ENCODE measurements at regions not wholly inside any gene's neighbourhood (a gene's known extent, or its start where the extent isn't known, plus 50 kb on each side); places are given as distances from the start of the nearest gene placed in this dataset.

DNA sequence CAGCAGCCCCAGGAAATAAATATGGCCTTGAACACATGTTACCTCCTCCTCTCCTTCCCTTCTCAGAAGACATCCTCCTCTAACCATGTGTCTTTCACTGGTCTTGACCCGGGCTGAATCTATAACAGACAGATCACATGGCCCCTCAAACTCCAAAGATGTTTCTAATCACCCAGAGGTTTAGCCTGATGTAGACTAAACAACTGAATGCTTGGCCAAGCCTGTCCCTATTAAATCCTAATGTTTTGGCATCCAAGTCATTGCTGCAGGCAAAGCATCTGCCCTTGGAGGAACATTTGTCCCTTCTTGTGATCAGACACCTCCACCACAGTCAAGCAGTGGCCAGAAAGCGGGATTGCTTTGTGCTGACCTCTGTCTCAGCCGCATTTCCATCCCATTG lies 65.5 kb downstream of the ANKRD60 start:
- no peak for DNase-seq (ENCODE audit: low spot score)

DNA sequence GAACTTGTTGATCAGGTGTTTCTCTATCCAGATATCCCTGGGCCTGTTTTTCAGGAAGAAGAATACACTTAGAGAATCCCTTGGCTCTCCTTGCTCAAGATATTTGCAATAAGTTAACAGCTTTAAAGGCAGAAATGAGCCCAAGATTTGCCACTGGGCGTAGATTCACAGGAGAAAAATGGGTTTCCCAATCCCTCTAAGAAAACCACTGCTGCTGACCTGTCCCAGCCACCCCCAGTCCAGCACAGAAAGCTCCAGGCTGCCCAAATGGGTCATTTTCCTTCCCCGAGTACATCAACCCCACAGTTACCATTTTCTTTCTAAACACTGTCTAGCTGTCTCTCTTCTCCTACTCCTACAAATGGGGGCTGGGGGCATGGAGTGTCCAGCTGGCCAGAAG lies 67.3 kb downstream of the ANKRD60 start:
- no peak for DNase-seq (ENCODE audit: low spot score)

DNA sequence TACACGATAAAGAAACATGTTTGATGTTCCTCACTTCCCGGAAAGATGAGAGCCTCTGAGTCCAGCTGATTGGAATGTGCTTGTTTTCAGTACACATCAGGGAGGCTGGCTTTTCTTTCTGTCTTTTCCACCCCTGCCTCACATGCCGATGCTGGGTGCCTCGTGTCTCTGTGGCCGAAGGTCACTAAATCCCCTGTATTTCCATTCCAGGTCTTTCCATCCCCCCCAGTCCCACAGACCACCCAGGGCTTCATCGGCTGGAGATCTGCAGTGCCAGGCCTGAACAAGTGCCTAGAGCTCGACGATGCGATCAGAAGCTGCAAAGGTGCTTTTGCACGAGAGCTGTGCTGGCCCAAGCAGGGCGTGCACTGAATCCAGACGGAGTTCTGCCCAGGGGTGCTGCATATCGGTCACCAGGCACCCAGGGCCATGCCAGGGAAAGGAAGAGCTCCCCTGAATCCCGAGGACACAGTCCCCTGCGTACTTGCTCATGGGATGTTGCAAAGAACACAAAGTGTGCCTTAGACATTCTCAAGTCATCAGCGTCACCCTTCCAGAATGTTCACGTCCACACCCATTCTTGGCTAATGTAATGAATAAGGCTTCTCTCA lies 67.9 kb downstream of the ANKRD60 start:
- DNase-seq (ENCODE audit: low spot score): no peak

DNA sequence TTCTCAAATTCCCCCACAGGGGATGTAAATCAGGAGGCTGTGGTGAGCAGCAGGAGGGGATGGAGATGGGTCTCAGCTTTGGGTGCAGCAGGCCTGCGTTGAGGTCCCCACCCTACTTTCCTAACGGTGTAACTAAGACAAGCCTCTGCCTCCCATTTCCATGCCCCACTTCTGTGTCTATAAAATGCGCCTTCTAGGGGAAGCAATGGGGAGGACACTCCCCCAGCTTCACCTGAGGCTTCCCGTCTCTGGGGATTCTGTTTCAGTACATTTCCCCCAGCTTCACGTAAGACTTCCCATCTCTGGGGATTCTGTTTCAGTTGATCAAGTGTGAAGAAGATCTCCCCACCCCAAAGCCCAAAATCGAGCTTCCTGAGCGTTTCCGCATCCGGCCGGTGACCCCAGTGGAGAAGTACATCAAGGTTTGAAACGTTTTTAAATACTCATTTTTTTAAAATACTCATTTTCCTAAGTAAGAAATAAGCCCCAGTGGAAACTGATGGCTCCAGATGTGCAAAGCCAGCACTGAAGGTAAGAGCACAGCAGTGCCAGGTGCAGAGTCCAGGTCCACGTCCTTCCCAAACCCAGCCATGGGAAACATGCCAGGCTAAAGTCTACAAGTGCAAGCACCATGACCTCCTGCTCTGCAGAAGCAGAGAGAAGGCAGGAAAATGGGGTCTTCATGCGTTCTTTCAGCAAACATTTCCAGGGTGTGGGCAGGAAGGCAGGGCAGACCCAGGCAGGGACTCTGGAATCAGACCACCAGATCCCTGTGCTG lies 73.1 kb downstream of the ANKRD60 start:
- no peak for DNase-seq (ENCODE audit: low spot score)

DNA sequence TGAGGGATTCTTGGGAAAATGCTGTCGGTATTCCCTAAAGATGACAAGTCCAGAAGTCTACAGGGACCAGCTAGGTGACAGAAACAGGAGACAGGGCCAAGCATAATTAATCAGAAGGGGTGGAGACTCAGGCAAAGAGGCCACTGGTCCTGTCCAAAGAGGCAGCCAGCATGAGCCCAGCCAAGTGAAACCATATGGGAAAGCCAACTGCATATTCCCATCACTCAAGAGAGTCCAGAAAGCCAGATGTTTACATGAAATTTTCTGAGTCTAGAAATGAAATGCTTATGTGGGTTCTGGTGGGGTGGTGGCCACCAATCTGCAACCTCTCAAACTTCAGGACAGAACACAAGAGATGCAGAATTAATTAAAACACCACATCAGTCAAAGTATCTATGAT lies 74.3 kb downstream of the ANKRD60 start:
- DNase-seq (ENCODE audit: low spot score): no peak

DNA sequence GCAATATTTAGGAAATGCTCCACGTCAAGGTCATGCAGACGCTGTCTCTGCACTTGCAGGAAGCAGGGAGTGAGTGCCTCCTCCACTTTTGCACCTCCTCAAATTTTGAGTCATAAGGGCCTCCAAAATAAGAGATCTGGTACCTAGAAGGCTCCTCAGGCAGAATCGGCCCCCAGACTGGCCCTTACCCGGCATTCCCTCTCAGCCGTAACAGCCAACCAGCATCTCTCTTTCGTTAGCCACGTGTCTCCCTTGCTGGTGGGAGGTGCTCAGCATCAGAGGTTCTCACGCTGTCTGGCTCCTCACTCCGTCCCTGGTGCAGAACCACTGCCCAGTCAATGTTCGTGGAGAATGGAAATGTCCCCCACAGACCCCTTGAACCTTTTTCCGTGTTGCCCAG lies 75.3 kb downstream of the ANKRD60 start:
- DNase-seq (ENCODE audit: low spot score): no peak

DNA sequence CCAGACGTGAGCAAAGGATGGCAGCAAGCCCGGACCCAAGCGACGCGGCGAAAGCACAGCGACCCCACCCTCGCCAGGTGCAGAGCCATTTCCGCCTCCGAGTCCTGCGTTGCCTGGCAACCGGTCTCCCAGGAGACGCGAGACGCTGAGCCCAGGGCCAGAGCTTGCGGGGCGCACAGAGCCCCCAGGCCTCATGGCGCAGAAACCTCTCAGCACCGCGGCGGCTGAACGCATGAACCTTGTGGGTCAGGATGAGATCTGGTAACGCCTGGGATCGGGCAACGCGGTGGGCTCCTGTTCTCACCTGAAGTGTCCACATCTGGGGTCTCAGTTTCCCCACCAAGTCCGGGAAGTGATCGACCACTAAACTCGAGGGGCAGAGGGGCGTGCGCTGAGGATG lies 77.7 kb downstream of the ANKRD60 start:
- DNase-seq (ENCODE audit: low spot score): no peak

DNA sequence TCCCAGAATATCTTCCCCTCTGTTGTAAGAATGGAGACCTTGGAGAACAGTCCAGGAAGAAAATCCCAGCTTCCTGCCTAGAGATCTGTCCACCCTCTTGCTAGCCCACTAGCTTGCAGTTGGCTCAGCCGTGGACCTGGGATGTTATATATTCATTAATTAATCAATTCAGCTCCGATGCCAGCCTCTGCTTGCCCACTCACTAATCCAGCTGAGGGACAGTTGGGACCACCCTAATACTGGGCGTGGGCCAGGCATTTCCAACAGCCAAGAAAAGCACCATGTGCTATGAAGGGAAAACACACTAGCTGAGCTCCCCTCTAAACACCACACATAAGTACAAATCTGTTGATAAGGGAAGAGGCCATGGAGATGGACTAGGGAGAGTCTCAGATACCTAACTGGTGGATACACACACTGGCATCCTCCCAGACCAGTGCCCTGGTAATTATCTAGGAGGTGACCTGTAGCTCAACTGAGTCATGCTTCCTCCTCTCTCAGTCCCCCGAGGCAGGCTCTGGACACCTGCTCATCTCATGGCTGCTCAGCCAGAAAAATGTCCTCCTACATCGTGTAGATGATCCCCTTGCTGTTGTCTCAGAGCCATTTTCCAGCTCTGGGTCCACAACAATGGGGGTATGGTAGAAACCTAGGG lies 78.9 kb downstream of the ANKRD60 start:
- DNase-seq (ENCODE audit: low spot score): no peak

DNA sequence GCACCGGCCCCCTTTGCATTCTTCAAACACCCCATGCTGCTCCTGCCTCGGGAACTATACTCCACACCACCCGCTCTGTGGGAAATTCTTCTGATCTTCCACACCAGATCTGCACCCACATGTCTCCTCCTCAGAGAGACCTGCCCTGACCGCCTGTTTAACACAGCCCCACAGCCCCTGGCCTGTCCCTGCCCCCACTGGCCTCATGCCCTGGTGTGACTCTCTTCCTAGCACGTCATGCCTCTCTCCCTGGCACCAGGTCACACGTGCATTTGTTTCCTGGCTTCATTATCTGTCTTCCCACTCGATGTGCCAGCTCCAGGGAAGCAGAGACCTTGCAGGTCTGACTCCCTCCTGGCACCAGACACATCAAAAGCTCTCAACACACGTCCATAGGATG lies 79.6 kb downstream of the ANKRD60 start:
- no peak for DNase-seq (ENCODE audit: low spot score)

DNA sequence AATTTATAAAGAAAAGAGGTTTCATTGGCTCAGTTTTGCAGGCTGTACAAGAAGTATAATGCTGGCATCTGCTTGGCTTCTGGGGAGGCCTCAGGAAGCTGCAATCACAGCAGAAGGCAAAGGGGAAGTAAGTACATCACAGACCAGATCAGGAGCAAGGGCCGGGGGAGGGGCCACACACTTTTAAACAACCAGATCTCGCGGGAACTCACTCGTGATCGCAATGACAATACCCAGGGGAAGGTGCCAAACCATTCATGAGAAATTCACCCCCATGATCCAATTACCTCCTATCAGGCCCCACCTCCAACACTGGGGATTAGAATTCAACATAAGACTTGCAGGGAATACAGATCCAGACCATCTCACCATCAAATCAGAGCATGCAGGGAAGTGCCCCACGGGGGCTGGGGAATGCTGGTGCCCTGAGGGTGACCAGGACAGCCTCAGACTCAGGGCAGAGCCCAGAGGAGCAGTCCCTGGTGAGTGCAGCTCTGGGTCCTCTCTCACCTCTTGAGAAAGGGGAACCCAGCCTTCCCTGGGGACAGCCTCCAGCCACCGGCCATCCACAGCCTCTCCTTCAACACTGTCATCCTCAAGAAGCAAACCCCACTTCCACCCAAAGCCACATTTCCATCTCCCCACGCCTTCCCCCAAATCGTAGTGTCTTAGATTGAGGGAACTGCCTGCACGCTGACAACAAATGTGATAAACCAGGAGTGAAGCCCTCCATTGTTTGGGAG lies 80.7 kb downstream of the ANKRD60 start:
- no peak for DNase-seq (ENCODE audit: low spot score)

DNA sequence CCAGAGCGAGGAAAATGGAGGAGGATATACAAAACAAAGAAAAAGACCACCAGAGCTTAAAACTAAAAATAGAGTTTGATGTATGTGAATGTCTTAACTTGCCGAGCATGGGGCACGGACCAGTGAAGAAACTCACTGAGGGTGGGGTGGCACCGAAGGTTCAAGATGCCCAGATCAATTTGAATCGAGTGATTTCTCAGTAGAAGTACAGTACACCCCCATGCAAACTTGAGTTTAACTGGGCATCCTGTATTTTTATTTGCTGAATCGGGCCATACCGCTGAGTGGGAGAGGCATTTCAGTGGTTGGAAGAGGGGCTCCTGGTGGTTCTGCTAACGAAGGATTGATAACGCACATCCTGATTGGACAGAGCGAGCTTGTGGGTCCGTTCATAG lies 81.7 kb downstream of the ANKRD60 start:
- DNase-seq (ENCODE audit: low spot score): no peak

DNA sequence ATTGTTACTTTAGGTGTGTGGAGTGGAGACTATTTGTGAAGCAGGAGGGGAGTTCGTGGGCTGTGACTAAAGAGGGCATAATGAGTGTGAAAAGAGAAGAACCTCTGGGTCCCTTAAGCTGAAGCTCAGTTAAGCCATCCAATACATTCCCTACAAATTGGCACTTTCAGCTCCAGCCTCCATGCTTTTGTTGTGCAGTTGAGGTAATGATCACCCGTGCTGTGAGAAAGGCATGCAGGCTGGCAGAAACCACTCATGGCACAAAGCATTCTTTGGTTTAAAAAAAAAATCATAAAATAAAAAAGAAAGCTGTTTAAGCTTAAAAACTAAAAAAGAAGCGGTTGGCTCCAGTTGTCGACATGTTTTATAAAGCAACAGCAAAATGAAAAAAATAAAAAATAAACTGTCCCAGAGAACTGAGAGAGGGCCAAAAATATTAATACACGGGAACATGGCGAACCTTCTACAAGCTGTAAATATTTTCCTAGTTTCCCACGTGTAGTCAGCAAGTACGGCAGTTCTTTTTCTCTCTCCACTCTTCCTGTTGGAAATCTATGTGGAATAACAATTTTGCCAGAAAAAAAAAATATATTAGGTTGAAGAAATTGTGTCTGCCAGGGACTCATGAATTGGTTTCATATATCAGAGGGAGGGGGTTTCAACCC lies 82.2 kb downstream of the ANKRD60 start:
- no peak for DNase-seq (ENCODE audit: low spot score)

DNA sequence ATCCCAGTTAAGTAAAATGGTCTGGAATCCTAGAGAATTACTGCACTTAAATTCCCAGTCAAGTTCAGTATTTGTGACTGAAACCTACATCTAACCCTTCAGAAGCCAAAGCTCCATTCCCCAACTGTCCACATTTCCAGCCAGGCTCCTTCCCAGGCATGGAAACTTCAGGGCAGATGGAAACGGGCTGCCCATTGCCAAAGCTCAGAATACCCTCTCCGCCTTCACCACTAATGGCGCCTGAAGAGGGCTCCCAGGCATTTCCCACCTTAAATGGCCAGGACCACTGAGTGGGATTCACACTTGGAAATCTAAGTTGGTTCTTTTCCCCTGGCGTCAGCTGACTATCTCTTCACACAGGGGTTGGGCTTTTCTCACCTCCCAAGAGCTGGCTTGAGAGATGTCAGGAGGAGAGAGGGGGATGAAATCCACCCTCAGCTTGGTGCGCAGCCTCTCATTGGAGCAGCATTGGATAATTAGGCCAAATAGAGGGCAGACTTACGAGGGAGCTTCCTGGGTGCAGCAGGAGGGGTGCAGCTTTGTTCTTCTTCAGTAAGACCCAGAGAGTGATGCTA lies 82.9 kb downstream of the ANKRD60 start:
- DNase-seq (ENCODE audit: low spot score): no peak

DNA sequence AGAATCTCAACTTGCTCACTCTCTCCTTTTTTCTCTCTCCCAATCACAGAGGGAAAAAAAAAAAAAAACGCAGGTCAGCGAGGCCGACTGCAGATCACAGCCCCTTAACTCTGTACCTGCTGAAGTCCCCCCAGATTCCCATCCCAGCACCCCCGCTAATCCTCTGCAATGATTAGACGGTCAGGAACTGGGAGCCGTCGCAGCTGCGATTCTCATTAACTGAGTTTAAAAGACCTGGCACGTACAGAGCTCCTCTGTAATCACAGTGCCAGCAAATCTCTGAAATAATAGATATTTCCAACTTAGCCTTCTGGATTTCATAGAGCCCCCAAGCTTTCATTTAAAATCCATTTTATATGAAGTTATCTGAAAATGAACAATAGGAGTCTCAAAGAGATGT lies 84.4 kb downstream of the ANKRD60 start:
- peak; percentile 19 for DNase-seq (ENCODE audit: low spot score)

DNA sequence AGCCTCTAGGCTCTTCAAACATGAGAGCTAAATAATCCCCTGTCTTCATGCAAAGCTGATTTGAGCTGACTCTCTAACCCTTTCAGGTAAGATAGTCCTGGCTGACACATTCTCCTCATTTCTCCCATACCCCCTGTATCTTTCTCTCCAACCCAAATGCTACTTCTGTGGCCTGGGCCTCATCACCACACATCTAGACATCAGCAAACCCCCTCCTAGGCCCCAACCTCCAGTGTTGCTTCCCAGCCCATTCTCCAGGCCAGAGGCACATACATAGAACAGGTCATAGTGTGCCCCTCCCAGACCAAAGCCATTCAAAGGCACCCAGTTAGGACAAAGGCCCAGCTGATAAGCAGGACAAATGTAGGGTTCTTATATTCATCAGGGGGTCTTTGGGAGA lies 84.9 kb downstream of the ANKRD60 start:
- peak; percentile 20 for DNase-seq (ENCODE audit: low spot score)

DNA sequence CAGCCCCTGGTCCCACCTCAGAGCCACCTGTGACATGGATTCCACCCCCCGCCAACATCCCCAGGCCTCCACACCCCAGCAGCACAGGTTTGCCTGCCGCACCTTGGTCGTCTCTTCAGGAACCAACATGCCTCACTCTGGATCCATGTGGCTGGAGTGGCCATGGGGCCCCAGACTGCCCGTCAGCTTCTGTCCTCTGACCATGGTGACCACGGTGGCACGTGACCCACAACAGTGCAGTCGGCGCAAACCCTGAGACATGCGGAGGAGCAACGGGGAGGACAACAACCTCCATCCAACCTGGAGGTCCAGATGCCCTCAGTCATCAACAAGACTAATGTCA lies 85.6 kb downstream of the ANKRD60 start:
- DNase-seq (ENCODE audit: low spot score): peak; percentile 72

DNA sequence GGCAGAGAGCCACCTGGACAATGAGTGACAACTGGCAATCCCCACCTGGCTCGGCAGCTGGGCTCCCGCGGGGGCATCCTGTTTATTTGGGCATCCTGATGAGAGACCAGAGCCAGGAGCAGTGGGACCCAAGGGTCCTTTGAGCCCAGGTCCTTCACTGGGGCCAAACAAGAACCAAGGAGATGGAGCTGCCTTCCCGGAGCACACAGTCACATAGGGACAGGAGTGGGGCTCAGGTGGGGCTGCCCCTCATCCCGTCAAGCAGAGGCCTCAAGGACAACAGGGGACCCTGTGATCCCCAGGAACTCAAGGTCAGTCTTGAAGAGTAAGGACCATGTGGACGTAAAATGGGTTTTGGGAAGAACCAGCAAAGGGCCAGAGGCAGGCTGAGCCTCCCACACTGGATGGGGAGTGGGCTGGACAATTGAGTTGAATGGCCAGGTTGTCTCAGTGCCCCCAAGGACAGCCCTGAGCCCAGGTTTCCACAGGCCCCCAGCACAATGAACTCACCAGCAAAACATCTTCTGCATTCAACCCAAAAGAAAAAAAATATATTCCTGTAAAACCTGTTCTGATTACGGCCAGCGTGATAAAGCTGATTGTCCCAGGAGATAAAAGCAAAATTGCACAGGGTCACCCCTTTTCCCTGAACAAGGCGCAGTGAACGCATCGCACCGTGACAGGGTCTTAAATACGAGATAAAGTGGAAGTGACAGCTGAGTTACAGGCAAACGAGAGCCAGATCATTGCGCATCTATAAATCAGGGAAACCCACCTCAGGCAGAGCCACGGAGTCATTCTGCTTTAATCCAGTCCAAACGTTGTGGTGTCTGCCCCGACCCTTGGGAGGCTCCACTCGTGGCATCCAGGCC lies 86.2 kb downstream of the ANKRD60 start:
- peak; percentile 51 for DNase-seq (ENCODE audit: low spot score)

DNA sequence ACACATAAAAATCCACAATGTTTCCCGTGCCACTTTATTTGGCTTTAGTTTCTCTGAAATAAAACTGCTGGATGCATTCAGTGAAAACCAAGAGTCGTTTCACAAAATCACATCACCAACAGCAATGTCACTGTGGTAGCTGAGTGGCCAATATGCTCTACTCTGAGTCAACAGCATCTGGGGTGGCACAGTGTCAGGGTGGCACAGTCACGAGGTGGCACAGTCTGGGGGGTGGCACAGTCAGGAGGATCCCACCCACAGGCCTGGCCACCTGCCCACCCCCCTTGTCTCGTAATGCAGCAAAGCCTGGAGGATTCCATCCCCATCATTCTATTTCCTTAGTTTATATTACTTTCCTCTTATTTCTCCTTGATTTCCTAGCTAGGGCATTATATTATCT lies 87.0 kb downstream of the ANKRD60 start:
- DNase-seq (ENCODE audit: low spot score): peak; percentile 41

DNA sequence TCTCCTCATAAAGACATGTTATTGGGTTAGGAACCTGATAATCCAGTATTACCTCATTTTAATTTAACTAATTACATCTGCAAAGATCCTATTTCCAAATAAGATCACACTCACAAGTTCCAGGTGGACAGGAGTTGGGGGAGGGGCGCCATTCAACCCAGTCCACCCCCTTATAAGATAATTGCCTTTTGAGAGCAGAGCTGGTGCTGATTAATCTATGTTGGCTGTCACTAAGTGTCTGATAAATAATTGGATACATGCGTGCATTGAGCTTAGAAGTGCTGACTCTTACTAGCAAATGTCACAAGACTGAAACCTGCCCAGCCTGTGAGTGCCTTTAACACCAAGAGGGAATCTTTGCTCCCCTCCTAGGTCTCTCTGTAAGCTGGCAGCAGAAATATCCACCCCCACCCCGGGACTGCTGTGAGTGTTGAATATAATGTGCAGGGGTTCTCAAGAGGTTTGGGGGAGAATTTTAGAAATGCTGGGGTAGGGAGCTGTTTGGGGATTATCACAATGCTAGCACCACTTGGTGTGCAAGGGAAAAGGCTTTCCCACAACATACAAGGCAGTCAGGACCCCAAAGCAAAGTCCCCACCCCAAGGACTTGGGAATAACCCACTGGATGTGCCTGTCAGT lies 87.5 kb downstream of the ANKRD60 start:
- DNase-seq (ENCODE audit: low spot score): peak; percentile 37

Measured in ureter (tissue), 1 donor.